Stimulated activated CD4-positive, alpha-beta T cell treated with anti-CD3 and anti-CD28 coated beads, Interleukin-4, amount 100 ng/mL, for 24 hours (primary cell): ENCODE measurements at regions not wholly inside any gene's neighbourhood (a gene's known extent, or its start where the extent isn't known, plus 50 kb on each side); places are given as distances from the start of the nearest gene placed in this dataset.

Source experiments
- DNase-seq: peaks from one replicate; pipeline ENCODE4 v3.0.0-alpha.2; 2020

- DNase-seq, result peak; percentile 15
Observed at GRCh38 chr10:21078410-21079329, 181.6 kb upstream of the NEBL start.

GRCh38 chr10:21077681-21078080 is 180.6 kb upstream of the NEBL start:
- DNase-seq, result no peak

GRCh38 chr10:21076381-21076780 is 179.3 kb upstream of the NEBL start:
- no peak for DNase-seq

- no peak for DNase-seq
Observed at GRCh38 chr10:21075880-21076279, 178.8 kb upstream of the NEBL start.

DNA sequence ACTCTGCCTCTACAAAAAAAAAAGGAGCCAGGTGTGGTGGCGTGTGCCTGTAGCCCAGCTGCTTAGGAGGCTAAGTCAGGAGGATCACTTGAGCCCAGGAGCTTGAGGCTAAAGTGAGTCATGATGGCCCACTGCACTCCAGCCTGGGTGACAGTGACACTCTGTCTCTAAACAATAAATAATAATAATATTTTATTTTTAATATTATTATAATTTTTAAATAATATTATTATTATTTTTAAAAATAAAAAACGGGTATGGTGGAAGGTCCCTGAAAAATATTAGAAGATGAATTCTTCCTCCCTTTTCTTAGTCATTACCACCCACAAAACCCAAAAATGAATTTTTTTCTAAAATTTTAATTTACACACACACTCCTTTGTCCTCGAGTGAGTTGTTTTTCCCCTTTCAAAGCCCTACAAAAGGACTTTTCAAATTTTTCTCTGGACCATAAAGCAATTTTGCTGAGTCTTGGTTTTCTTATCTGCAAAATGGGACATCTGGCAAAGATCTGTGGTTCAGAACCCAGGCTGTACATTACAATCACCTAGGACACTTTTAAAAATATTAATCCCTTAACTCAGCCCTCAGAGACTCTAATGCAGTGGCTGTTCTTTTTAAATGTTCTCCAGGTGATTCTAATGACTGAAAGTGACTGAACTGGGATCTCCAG is 174.0 kb upstream of the NEBL start:
- DNase-seq, result no peak

- DNase-seq, result no peak
Observed at GRCh38 chr10:21069929-21070700, 173.0 kb upstream of the NEBL start.

DNA sequence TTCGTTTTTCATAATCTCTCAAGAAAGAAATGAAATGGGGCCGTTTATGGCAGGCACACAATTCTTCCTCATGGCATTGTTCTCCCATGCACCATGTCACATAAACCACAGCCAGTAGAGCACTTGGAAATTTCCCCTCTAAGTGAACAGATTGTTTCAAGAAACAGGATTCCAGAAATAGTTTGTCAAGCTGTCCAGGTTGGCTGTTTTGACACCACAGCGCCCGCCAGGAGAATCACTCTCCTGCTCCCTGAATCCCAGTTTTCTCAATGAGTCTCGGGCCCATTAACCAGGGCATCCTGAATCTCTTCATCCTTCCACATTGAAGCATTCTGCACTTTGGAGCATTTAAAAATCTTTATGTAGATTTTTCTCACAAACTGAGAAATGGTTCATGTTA is 172.2 kb upstream of the NEBL start:
- DNase-seq, result no peak

DNA sequence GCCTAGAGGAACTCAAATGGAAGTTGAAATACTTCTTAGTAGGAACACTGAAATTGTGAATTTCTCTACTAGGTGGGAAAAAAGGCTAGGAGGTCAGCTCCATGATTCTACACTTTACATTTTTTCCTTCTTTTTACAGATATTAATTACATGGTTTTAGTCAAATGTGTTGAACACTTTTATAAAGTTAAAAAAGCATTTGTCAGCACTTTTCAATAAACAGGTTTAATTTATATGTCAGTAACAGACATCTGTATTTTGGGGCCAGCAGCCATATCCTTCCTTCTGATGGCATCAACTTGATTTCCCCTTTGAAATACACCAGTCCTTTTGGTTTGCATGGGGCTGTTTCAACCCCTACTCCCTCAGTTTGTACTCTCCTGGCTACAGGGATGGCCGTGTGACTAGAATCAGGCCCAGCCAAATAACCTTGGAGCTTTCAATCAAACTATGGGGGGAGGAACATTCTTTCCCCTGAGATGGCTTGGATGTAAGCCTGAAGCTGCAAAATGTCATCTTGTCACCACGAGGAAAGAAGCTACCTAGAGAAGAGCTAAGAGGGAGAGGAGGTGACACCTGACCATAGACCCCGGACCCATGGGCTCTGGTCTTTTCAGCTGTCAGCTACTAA is 171.0 kb upstream of the NEBL start:
- no peak for DNase-seq

DNA sequence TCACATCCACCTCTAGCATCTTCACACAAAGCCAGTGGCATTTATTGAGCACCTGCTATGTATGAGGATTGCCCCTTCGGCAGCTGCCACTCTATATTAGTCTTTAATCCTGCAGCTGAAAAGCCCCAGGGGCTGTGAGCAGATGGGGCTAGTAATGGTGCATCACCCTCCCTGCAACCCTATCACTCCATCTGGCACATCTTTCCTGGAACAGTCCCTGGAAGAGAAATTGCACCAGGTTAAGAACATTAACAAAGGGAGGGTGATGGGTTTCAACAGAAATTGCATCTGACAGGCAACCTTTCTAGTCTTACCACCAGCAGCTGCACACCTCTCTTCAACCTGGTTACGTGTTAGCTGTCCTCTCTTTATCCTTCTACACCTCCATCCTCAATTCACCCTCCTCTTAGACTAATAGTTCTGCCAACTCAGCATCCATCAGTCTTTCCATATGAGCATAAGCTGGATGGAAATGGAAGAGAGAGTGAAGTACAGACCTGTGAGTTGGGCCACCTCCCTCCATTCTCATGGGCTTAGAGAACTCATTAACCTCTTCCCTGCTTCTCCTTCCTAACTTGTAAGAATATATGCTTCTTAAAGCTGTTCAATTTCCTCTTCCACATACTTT is 168.6 kb upstream of the NEBL start:
- no peak for DNase-seq

DNA sequence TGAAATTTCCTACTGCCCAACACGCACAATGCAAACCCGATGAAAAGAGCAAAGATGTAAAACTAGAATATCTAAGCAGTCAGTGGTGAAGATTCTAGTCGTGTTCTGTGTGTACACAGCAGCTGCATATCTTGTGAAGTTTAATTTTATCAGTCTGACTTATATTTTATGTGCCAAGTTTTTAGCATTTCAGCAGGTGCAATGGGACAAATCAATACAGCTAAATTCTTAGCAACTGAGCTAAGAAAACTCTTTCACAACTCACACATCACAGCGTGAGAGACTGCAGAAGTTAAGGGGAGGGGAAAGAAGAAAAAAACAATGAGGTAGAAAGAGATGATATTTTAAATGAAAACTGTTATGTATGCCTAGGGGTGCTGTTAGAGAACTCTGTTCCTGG is 164.9 kb upstream of the NEBL start:
- DNase-seq, result no peak

DNA sequence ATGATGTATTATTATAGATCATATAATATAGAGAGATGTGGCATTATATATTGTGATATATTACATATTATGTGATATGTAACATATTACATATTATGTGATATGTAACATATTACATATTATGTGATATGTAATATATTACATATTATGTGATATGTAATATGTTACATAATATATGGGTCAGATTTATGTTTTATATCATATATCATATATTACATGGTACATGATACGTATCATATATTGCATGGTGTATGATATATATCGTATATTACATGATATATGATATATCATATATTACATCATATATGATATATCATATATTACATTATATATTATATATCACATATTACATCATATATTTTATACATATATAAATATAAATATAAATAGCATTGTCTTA is 164.1 kb upstream of the NEBL start:
- DNase-seq, result no peak

DNA sequence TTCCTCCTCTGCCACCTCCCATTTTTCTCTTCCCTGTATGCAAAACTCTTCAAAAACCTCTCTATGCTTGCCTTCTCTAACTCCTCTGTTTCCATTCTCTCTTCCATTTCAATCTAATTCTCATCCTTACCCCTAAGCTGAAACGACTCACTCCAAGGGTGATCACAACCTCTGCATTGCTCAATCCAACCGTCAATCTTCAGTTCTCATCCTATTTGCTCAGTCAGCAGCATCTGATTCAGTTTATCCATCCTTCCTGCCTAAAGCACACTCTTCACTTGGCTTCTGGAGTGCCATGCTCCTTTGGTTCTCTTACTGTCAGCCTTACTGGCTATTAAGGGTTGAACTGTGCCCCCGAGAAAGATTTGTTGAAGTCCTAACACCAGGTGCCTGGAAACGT is 163.5 kb upstream of the NEBL start:
- no peak for DNase-seq

DNA sequence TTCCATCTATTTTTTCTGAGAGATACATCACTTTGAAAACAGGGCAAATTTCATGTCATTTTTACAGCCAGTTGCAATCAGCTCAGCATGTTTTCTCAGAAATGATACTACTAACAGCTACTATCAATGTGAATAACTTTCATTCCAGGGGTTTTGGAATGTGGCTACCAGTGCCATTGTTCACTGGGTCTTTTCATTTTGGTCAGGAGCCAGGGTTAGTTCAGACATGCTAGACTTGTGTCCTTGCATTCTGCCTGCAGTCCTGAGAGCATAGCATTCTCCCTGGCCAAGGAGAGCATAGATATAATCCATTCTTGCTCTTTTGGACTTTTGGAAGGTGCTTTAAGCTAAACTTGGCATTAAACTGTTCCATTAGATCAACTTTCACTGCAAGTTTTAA is 160.9 kb upstream of the NEBL start:
- no peak for DNase-seq

DNA sequence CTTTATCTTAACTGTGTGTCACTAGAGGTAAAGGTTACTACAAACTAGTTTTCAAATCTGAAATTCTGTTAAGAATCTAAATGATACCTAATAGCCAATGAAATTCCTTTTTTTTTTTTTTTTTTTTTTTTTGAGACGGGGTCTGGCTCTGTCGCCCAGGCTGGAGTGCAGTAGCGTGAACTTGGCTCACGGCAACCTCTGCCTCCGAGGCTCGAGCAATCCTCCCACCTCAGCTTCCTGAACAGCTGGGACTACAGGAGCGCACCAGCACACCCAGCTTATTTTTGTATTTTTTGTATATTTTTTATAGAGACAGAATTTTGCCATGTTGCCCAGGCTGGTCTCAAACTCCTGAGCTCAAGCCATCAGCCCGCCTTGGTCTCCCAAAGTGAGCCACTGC is 160.3 kb upstream of the NEBL start:
- no peak for DNase-seq

DNA sequence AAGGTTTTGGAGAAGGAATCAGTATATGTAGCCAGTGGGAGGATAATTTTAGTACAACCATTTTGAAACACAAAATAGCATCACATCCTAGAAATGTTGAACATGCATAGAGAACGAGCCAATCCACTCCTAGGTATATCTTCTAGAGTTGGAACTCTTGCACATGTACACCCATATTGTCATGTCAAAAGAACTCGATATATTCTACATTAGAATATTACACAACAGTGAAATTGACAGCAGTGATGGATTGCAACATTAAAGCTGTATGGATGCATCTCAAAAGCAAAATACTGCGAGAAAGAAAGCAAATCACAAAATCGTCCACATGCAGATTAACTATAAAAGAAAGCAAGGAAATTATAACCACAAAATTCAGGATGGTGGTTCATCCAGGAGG is 159.3 kb upstream of the NEBL start:
- DNase-seq, result no peak

DNA sequence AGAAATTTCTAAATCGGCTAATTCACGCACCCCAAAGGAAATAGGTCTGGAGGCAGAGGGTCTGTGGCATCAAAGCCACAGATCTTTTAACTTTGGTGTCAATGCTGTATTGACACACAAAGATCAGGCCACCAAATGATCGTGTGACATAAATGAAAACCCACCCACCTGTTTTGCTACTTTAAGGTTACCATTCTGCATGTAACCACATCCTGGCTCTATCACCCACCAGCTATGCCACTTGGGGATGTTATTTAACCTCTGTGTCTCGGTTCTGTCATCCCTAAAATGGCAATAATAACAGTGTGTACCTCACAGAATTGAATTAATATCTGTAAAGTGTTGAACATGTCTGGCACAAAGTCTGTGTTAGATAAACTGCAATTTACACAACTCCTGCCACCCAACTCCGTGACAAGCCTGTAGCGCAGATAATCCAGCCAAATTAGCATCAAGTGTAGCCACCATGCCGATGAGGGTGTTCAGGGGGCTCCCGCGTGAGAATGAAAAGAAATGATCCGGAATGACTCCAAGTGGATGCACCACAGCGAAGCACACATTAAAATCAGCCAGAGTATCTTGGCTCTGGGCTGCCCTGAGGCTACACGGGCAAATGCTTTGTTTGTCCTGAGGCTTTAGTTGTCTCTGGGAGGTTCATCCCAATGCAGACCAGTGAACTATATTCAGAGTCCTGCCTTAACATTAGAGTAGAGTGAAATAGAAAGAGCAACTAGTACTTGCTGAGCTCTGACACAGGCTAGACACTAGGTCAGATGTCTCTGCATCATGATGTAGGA is 158.4 kb upstream of the NEBL start:
- no peak for DNase-seq

GRCh38 chr10:21053953-21054690 is 157.0 kb upstream of the NEBL start:
- DNase-seq, result no peak

DNA sequence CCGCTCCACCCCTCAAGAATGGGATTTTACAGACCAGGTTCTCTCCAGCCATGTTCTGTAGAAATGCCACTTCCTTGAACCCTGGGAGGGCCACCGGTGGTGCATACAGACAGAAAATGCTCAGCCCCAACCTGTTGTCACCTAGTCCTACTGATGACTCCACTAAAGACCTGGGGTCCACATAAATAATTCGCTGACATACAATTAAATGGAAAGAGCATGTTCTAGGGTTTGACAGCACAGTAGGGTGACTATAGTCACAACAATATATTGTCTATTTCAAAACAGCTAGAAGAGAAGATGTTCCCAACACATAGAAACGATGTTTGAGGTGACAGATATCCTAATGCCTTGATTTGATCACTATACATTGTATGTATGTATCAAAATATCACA is 155.6 kb upstream of the NEBL start:
- DNase-seq, result no peak

DNA sequence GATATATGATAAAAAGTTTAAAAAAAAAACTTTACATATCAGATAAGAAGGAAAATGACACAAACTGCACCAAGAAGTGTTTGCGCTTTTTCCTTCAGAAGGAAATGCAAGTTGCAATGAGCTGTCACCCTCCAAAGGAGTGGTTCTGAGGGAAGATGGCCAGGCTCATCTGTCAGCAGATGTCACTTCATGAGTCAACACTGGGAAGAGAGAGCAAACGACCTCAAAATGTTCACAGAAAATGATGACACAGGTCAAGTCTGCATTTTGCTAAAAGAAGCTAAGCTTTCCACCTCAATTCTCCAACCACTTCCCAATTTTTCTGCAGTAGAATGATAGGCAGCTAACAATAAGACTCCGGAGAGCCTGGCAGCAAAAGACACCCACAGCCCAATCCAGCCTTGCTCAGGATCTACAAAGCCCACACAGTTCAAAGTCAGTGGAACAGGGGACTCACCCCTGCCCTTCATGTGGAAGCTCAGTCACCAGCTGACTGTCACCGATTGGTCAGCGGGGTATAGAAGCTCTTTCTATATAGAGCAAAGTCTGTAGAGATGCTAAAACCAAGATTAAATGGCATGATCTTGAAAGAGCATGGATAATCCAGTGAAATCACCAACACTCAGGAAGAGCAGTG is 155.1 kb upstream of the NEBL start:
- DNase-seq, result no peak

DNA sequence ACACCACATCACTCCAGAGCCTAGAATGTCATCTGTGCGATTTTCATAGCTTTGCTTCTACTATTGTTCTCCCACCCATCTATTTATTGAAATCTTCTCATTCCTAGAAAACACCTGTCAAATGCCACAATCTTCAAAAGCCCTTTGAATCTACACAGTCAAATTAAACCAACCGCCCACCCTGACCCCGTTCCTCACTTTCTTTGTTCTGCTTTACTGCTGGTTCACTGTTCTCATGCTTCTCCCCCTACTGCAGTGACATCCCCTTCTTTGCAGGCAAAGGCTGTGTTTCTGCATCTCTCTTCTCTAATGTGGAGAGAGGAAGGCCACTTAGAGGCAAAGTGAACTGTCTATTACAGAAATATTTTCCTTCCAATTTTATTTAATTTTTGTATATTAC is 152.4 kb upstream of the NEBL start:
- no peak for DNase-seq

DNA sequence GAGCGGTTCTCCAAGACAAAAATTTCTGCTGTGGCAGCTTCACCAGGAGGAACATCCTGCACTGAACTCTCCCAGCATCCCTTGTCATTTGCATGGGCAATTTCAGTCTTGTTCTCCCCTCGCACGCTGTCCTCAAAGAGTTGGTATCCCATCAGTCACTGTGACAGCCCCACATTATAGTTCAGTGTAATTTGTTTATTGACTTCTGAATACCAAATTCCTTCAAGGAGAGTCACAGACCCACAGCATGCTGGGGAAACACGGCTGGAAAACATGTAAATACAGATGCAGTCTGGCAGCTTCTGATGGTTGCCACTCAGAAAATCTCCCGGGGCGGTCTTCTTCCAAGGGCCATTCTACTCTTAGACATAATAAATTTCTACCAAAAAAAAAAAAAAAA is 151.0 kb upstream of the NEBL start:
- no peak for DNase-seq
